Neuron (in vitro differentiated cells): ENCODE measurements at regions not wholly inside any gene's neighbourhood (a gene's known extent, or its start where the extent isn't known, plus 50 kb on each side); places are given as distances from the start of the nearest gene placed in this dataset.
"Not testable (repeated sequence)": the region's sequence is repeated elsewhere in the genome, so short reads cannot be mapped to it uniquely, and the experiment has no call there.

Source experiments
- H2AFZ ChIP-seq: one replicate; pipeline ENCODE4 v1.6.1; 2013; ENCODE audit warnings: low read depth, mild to moderate bottlenecking, inconsistent platforms, low read length, moderate library complexity
- H3K27me3 ChIP-seq: one replicate; pipeline ENCODE4 v1.6.1; 2013; ENCODE audit warnings: low read length; ENCODE audit not compliant: insufficient read depth
- H3K36me3 ChIP-seq: one replicate; pipeline ENCODE4 v1.6.1; 2013; ENCODE audit warnings: low read length; ENCODE audit not compliant: insufficient read depth
- H3K4me1 ChIP-seq: one replicate; pipeline ENCODE4 v1.6.1; 2013; ENCODE audit warnings: low read length; ENCODE audit not compliant: insufficient read depth
- H3K4me3 ChIP-seq: 2 replicates; pipeline ENCODE4 v1.5.1; 2013; ENCODE audit warnings: mild to moderate bottlenecking, low read length, moderate library complexity
- H3K9me3 ChIP-seq: one replicate; pipeline ENCODE4 v1.6.1; 2013; ENCODE audit warnings: low read length

DNA sequence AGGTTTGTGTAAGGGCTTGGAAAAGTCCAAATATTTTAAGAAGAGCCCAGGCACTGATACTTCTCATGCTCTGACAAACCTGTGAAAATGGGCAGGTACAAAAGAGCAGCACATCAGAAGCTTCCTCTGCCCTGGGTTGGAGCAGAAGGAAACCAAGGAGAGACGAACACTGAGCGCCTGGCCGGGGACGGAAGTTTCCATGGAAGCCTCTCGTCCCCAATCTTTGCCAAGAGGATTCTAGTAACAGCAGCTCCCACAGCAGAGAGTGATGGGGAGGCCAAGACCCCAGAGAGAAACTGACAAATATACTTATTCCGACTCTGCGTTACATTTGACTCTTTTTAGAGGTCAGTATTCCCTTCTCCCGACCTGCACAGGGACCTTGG lies 268.5 kb downstream of the C16orf95 start:
- H3K9me3 ChIP-seq = no peaks in the 10 kb centered on the region
- H2AFZ ChIP-seq = no peak overlapping the region
- no peaks in the 10 kb centered on the region for H3K4me1 ChIP-seq
- H3K4me3 ChIP-seq = no peak overlapping the region
- peaks cover 14% of the 10 kb centered on the region for H3K27me3 ChIP-seq
- no peaks in the 10 kb centered on the region for H3K36me3 ChIP-seq

DNA sequence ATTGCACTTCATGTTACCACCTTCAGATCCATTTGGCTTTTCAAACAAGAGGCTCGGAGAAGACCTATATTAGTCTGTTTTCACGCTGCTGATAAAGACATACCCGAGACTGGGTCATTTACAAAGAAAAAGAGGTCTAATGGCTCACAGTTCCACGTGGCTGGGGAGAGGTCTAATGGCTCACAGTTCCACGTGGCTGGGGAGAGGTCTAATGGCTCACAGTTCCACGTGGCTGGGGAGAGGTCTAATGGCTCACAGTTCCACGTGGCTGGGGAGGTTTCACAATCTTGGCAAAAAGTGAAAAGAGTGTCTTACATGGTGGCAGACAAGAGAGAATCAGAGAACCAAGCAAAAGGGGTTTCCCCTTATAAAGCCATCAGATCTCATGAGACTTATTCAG lies 268.0 kb downstream of the C16orf95 start:
- H3K4me1 ChIP-seq = not testable (repeated sequence)

DNA sequence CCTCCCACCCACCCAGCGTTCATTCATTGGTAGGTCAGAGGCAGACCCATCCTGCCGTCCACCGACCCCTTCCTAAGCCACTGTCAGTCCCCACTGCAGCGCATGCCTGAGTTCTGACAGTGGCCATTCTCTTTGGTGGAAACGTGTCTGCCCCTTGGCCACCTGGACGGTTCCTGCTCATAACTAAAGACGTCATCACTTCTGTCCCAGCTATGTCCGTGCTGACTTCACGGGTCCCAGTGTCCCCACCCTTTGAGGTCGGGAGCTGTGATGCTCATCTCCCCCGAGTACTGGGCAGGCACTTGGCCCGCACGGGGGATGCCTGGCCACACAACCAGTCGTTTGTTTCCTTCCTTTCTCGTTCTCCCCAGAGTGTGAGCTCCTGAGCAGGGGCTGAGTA lies 267.1 kb downstream of the C16orf95 start:
- no peaks in the 10 kb centered on the region for H3K9me3 ChIP-seq
- H3K36me3 ChIP-seq = no peaks in the 10 kb centered on the region
- no peak overlapping the region for H2AFZ ChIP-seq
- no peaks in the 10 kb centered on the region for H3K4me1 ChIP-seq
- no peak overlapping the region for H3K4me3 ChIP-seq
- H3K27me3 ChIP-seq = peaks cover 5% of the 10 kb centered on the region

More for the DNA sequence above, 268.0 kb downstream of the C16orf95 start:
- not testable (repeated sequence) for H3K4me3 ChIP-seq, H3K9me3 ChIP-seq, H2AFZ ChIP-seq, H3K36me3 ChIP-seq
- peaks cover 10% of the 10 kb centered on the region for H3K27me3 ChIP-seq

DNA sequence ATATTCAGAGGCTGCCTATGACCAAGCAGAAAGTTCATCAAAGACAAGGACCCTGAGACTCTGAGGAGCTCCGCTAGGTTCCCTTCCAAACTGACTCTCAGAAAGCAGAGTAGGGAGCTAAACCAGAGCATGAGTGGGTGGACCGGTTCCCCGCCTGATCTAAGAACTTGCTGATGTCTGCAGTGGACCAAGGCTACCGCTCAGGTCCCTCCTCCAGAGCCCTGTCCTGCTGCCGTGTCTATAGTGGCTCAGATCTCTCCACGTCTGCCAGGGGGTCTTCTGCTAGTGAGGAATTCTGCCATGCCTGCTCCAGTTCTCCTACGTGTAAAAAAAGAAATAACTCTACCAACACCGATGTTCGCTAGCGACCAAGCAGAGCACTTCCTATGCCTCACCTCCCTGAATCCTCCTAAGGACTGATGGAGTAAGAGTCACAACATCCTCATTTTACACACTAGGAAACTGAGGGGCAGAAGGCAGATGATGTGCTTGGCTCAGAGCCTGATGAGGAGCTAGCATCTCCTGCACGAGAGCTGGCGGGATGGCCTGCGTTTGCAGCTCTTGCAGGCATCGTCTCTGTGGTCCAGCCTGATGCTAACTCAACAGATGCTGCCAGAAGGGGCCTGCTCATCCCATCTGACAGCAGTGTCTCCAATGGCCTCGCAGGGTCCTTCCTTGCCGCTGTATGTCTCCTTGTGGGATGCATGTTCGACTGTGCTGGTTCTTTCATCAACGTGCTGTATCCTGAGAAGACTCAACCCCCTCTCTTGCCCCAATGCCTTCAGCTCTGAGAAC lies 265.5 kb downstream of the C16orf95 start:
- Histone ChIP-seq H3K36me3 (no peaks in the 10 kb centered on the region), H3K4me1 (no peaks in the 10 kb centered on the region), H3K9me3 (no peaks in the 10 kb centered on the region), H2AFZ (no peak overlapping the region), H3K27me3 (peaks cover 5% of the 10 kb centered on the region), H3K4me3 (no peak overlapping the region)

DNA sequence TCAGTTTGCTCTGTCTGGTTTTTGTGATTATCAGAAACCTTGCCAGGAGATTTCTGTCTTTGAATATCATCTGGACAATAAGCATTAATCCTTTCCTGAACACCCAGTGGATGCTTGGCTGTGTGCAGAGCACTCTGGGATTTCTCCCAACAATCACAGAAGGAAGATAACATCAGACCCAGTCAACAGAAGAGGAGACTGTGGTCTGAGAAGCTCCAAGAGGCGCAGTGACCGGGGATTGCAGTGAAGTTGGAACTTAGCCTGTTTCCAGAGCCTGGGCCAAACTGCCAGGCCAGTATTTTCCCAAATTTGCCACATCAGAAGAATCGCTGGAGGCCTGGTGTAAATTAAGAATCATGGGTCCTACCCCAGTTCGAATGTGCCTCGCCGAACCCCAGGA lies 264.7 kb downstream of the C16orf95 start:
- Histone ChIP-seq H3K9me3 (no peaks in the 10 kb centered on the region), H3K36me3 (no peaks in the 10 kb centered on the region), H3K27me3 (peaks cover 5% of the 10 kb centered on the region)

DNA sequence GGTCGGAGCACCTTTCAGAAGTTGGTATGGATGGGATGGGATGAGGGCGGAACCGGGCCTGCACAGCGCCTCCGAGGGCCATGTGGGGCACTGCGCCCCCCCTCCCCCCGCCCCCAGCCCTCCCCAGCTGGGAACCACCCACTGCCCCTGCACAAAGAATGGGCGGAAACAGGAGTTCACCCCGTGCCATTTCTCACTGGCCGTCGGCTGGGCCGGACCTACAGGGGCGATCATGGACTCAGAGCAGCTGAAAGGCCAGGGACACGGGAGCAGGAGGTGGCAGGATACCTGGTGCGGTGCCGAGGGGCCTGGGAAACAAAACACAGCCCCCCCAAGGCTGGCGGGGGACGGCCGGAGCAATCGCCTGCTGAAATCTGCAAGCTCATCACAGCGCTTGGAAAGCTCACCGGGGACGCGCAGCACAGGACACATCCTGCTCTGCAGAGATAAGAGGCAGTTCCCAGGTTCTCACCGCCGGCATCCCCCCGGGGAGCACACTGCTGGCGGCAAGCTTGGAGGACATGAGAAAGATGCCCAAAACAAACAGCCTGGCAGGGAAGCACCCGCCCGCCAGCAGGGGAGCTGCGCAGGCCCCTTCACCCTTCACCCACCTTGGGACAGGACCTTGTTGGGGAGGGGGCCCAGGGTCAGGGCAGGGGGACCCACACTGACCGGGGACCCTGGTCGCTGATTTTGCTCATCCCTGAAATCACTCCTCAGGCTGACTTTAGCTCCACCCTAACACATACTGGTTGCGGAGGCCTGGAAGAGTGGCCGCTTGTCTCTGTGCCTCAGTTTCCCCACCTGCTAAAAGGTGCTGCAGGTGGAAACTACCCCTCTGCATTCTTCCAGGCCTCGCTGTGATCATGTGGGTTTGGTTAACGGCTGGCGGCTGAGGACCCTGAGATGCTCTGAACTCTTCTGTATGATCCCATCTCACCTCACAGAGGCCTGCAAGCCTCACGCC lies 263.9 kb downstream of the C16orf95 start:
- H3K9me3 ChIP-seq = no peaks in the 10 kb centered on the region
- no peaks in the 10 kb centered on the region for H3K36me3 ChIP-seq
- H3K27me3 ChIP-seq = peaks cover 5% of the 10 kb centered on the region
- H2AFZ ChIP-seq = no peak overlapping the region
- H3K4me3 ChIP-seq = no peak overlapping the region
- no peaks in the 10 kb centered on the region for H3K4me1 ChIP-seq

More for the DNA sequence above, 264.7 kb downstream of the C16orf95 start:
- Histone ChIP-seq H3K4me3 (no peak overlapping the region), H3K4me1 (no peaks in the 10 kb centered on the region), H2AFZ (no peak overlapping the region)

DNA sequence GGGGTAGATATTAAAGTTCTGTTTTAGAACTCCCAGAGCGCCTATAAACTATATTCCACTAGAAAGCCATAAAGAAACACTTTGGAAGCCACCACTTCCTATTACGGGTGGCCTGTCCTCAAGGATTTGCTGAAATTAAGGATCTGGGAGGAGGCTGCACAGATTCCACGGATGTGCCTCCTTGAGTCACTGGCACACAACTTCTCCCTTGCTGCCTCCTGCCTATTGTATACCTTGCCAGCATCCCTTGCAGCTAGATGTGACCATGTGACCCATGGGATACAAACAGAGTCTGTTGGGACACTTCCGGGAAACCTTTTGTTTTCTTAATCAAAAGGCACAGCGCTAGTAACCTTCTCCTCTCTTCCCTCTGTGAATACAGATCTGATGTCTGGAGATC lies 263.0 kb downstream of the C16orf95 start:
- no peaks in the 10 kb centered on the region for H3K9me3 ChIP-seq
- no peak overlapping the region for H2AFZ ChIP-seq
- no peaks in the 10 kb centered on the region for H3K36me3 ChIP-seq
- H3K4me3 ChIP-seq = no peak overlapping the region
- peaks cover 8% of the 10 kb centered on the region for H3K27me3 ChIP-seq
- no peaks in the 10 kb centered on the region for H3K4me1 ChIP-seq

DNA sequence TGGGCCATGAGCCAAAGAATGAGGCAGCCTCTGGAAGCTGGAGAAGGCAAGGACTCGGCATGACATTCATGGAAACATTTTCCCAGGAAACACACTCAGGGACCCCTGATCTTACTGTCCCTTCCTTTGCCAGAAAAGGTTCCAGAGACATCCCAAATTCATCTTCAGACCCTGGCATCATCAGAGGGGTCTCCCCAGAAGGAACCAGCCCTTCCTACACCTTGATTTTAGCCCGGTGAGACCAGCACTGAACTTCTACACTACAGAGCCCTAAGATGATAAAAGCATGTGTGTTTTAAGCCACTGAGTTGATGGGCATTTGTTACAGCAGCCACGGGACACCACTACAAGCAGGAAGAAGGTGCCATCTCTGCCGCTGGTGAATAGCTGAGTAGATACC lies 262.3 kb downstream of the C16orf95 start:
- Histone ChIP-seq H3K27me3 (peaks cover 14% of the 10 kb centered on the region), H3K36me3 (no peaks in the 10 kb centered on the region), H3K4me1 (no peaks in the 10 kb centered on the region), H3K9me3 (no peaks in the 10 kb centered on the region), H2AFZ (no peak overlapping the region), H3K4me3 (no peak overlapping the region)

DNA sequence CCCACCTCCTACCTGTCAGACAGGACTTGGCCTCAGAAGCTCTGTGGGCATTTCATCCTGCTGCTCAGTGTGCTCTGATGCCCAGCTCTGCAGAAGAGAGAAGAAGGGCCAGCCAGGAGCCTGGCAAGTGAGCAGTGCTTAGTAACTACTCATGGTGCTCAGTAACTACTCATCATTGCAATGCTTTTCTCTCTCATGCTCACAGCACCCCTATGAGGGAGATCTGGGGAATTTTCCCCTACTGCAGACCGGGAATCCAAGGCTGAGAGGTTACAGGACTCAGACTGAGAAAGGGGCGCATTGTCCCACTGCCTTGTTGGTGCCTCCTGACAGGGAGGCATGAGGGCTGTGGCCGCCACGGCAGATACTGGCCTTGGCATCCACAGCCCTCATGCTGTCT lies 261.1 kb downstream of the C16orf95 start:
- Histone ChIP-seq H3K4me3 (no peak overlapping the region), H3K27me3 (peaks cover 23% of the 10 kb centered on the region), H3K9me3 (no peaks in the 10 kb centered on the region)

DNA sequence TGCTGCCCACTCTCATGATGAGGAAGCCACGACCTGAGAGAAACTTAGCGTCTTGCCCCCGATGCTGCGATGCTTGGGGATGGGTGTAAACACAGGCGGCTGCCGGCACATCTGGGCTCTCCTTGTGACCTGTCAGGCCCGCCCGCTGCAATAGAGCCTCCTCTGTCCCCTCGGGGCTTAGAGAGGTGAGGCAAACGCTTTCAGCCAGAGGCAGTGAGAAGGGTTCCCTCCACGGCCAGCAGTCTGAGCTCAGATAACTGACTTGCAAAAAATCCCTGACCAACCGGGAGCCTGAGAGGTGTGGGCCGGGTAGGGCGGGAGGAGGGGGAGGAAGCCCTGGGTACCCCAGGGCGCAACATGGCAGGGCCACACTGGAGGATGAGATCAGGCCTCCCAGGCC lies 260.6 kb downstream of the C16orf95 start:
- no peaks in the 10 kb centered on the region for H3K9me3 ChIP-seq
- H3K4me3 ChIP-seq = no peak overlapping the region
- H3K27me3 ChIP-seq = peaks cover 23% of the 10 kb centered on the region
- no peak overlapping the region for H2AFZ ChIP-seq
- no peaks in the 10 kb centered on the region for H3K36me3 ChIP-seq
- H3K4me1 ChIP-seq = no peaks in the 10 kb centered on the region

More for the DNA sequence above, 261.1 kb downstream of the C16orf95 start:
- no peak overlapping the region for H2AFZ ChIP-seq
- H3K36me3 ChIP-seq = no peaks in the 10 kb centered on the region
- H3K4me1 ChIP-seq = no peaks in the 10 kb centered on the region

DNA sequence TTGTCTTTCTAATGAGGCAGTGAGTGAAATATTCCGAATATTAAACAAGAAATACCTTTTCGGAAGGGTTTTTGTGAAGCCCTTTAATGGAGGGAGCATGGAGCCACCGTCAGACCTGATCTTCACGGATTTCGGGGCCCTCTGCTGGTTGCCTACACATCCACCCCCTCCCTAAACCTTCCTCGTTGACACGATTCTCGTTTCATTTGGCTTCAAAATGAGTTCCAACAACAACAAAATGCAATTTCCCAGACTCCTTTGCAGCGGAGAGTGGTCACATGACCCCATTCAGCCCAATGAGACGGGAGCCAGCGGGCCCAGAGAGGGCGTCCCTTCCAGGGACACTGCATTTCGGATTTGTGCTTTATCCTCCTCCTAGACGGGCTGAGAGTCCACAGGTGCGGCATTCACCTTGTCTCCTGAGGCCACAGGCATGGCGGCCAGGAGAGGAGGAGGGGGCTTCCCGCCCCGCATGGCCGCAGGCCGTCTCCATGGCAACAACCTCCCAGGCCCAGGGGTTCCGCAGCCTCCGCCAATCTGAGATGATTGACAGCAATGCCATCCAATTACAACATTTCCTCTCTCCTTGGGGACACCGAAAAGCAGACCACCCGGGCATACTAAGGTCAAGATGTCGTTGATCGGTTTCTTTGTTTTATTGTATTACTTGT lies 259.8 kb downstream of the C16orf95 start:
- H3K4me1 ChIP-seq = no peaks in the 10 kb centered on the region
- peaks cover 18% of the 10 kb centered on the region for H3K27me3 ChIP-seq
- no peak overlapping the region for H3K4me3 ChIP-seq
- H3K36me3 ChIP-seq = no peaks in the 10 kb centered on the region
- no peak overlapping the region for H2AFZ ChIP-seq
- no peaks in the 10 kb centered on the region for H3K9me3 ChIP-seq

DNA sequence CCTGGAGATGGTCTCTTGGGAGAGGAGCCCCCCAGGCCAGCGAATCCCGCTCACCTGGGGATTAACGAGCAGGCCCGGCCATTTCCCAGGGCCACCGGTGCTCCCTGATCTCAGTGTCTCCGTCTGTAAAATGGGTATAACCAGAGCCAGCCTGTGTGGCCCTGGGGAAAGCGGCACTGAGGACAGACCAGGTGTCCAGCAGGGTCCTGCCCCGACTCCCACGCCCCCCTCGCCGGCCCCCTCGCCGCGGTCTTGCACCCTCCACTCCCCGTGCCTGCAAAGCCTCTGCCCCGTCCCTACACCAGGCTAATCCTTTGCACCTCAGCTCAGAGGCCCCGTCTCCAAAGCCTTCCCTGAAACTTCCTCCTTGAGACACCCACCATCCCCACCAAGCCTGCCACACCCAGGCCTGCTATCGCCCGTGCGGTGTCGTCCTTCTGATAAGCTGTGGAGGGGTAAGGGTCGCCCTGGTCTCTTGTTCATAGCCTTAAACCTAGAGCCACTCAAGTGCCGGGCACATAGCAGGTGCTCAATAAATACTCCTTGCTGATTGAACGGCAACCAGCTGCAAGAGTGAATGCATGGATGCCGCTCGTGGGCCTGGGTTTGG lies 259.1 kb downstream of the C16orf95 start:
- Histone ChIP-seq H3K4me1 (no peaks in the 10 kb centered on the region), H3K27me3 (peaks cover 18% of the 10 kb centered on the region), H2AFZ (no peak overlapping the region), H3K36me3 (no peaks in the 10 kb centered on the region), H3K9me3 (no peaks in the 10 kb centered on the region), H3K4me3 (no peak overlapping the region)
